ENCODE measurements at regions not wholly inside any gene's neighbourhood (a gene's known extent, or its start where the extent isn't known, plus 50 kb on each side); places are given as distances from the start of the nearest gene placed in this dataset.
"Not testable (repeated sequence)": the region's sequence is repeated elsewhere in the genome, so short reads cannot be mapped to it uniquely, and the experiment has no call there.

DNA sequence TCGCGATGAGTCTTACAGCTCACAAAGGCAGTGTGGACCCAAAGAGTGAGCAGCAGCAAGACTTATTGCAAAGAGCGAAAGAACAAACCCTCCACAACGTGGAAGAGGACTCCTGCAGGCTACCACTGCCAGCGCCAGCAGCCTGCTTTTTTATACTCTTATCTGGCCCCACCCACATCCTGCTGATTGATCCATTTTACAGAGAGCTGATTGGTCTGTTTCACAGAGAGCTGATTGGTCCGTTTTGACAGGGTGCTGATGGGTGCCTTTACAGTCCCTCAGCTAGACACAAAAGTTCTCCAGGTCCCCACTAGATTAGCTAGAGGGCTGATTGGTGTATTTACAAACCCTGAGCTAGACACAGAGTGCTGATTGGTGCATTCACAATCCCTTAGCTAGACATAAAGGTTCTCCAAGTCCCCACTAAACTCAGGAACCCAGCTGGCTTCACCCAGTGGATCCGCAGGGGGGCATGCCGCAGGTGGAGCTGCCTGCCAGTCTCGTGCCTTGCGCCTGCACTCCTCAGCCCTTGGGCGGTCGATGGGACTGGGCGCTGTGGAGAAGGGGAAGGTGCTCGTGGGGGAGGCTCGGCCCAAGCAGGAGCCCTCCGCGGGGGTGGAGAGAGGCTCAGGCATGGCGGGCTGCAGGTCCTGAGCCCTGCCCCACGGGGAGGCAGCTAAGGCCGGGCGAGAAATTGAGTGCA is 75.7 kb downstream of the QDPR start:
- not testable (repeated sequence) for FAIRE-seq; DNase-seq (ENCODE audit: insufficient read length, low spot score)

DNA sequence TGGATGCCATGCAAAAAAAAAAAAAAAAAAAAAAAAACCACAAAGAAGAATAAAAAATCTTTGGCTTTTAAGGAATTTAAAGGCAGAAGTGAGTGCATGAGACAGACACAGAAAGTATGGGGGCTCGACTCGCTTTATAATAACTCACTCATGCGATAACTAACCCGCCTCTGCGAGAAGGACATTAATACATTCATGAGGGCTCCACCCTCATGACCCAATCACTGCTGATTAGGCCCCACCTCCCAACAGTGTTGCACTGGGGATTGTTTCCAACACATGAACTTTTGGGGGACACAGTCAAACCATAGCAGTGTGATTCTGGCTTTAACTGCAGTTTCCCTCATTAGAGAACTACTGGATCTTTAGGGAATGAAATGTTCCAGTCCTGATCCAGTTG is 78.1 kb downstream of the QDPR start:
- no peak for DNase-seq (ENCODE audit: insufficient read length, low spot score)
- no peak for FAIRE-seq
- TF ChIP-seq POLR2A (IDR thresholded peaks at IDR 0.05; ENCODE audit: low read depth, low read length) (no peak), SPI1 (IDR thresholded peaks at IDR 0.05; ENCODE audit: low read depth, low read length) (no peak), POLR2AphosphoS5 (IDR thresholded peaks at IDR 0.05; ENCODE audit: low read depth, low read length) (no peak), PAX5 (IDR thresholded peaks at IDR 0.05; ENCODE audit: insufficient read depth, low read length, severe bottlenecking) (no peak), POU2F2 (IDR thresholded peaks at IDR 0.05; ENCODE audit: low read depth, low read length) (no peak), TAF1 (IDR thresholded peaks at IDR 0.05; ENCODE audit: low read depth, low read length) (no peak)

DNA sequence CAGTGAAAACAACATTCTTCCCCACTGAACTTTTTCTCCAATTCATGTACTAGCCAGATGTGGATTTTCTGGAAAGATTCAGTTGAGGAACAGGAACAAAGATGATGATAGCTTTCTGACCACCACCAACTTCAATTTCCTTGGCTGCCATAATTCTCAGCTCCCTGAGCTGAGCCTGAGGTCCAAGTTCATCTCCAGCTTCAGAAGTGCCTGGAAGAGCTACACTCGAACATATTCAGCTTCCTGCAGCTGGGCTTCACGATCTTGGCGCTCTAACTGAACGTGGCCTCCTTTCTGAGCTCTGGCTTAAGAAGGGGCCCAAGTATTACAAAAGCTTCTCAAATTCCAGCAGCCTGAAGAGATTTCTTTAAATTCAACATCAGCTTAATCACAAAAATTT is 83.9 kb downstream of the QDPR start:
- no peak for FAIRE-seq
- DNase-seq (ENCODE audit: insufficient read length, low spot score): no peak
- TF ChIP-seq TAF1 (IDR thresholded peaks at IDR 0.05; ENCODE audit: low read depth, low read length) (no peak), PAX5 (IDR thresholded peaks at IDR 0.05; ENCODE audit: insufficient read depth, low read length, severe bottlenecking) (no peak), POU2F2 (IDR thresholded peaks at IDR 0.05; ENCODE audit: low read depth, low read length) (no peak), POLR2A (IDR thresholded peaks at IDR 0.05; ENCODE audit: low read depth, low read length) (no peak), SPI1 (IDR thresholded peaks at IDR 0.05; ENCODE audit: low read depth, low read length) (no peak), POLR2AphosphoS5 (IDR thresholded peaks at IDR 0.05; ENCODE audit: low read depth, low read length) (no peak)

DNA sequence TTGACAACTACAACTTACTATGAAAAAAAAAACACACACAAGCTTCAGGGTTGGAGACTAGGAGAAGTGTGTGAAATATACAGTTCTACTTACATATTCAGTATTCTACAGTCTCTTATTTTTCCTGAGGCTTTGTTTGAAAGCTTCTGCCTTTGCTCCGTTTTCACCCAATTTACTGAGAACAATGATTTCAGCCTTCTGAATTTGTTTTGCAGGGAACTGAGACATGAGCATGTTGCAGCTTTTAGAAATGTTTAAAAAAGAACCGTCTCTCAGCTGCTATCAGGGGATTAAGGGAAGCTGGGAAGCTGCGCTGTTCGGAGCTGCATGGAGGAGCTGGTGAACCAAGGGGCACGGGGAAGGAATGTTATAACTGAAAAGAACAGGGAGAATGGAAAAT is 85.7 kb downstream of the QDPR start:
- TF ChIP-seq POLR2AphosphoS5 (IDR thresholded peaks at IDR 0.05; ENCODE audit: low read depth, low read length): no peak
- TF ChIP-seq POU2F2 (IDR thresholded peaks at IDR 0.05; ENCODE audit: low read depth, low read length): no peak
- TF ChIP-seq SPI1 (IDR thresholded peaks at IDR 0.05; ENCODE audit: low read depth, low read length): no peak
- no peak for TF ChIP-seq POLR2A (IDR thresholded peaks at IDR 0.05; ENCODE audit: low read depth, low read length)
- no peak for TF ChIP-seq PAX5 (IDR thresholded peaks at IDR 0.05; ENCODE audit: insufficient read depth, low read length, severe bottlenecking)
- TF ChIP-seq TAF1 (IDR thresholded peaks at IDR 0.05; ENCODE audit: low read depth, low read length): no peak
- no peak for FAIRE-seq
- DNase-seq (ENCODE audit: insufficient read length, low spot score): no peak

DNA sequence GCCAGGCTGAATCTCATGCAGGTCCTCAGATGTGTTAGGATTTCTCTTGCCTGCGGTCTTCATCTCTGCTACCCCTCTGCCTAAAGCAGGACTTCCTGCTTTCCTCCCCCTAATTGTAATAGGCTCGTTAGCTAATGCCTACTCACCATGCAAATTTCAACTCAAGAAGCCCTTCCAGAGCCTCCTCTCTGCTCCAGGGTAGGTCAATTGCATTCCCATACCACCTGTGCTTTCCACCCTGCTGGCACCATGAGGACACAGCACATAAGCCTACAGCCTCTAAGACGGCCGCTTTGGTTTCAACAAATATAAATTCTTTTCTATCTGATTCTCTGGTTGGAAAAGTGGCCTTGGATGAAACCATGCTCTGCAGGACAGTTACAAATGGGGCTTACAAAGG is 93.9 kb downstream of the QDPR start:
- no peak for FAIRE-seq
- TF ChIP-seq TAF1 (IDR thresholded peaks at IDR 0.05; ENCODE audit: low read depth, low read length) (no peak), POLR2AphosphoS5 (IDR thresholded peaks at IDR 0.05; ENCODE audit: low read depth, low read length) (no peak), SPI1 (IDR thresholded peaks at IDR 0.05; ENCODE audit: low read depth, low read length) (no peak), PAX5 (IDR thresholded peaks at IDR 0.05; ENCODE audit: insufficient read depth, low read length, severe bottlenecking) (no peak), POLR2A (IDR thresholded peaks at IDR 0.05; ENCODE audit: low read depth, low read length) (no peak), POU2F2 (IDR thresholded peaks at IDR 0.05; ENCODE audit: low read depth, low read length) (no peak)
- DNase-seq (ENCODE audit: insufficient read length, low spot score): no peak

DNA sequence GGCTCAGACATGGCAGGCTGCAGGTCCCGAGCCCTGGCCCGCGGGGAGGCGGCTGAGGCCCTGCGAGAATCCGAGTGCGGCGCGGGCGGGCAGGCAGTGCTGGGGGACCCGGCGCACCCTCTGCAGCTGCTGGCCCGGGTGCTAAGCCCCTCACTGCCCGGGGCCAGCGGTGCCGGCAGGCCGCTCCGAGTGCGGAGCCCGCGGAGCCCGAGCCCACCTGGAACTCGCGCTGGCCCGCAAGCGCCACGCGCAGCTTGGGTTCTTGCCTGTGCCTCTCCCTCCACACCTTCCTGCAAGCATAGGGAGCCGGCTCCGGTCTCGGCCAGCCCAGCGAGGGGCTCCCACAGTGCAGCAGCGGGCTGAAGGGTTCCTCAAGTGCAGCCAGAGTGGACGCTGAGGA is 97.5 kb downstream of the QDPR start:
- no peak for FAIRE-seq
- TF ChIP-seq POLR2AphosphoS5 (IDR thresholded peaks at IDR 0.05; ENCODE audit: low read depth, low read length): no peak
- no peak for TF ChIP-seq POU2F2 (IDR thresholded peaks at IDR 0.05; ENCODE audit: low read depth, low read length)
- no peak for TF ChIP-seq TAF1 (IDR thresholded peaks at IDR 0.05; ENCODE audit: low read depth, low read length)
- TF ChIP-seq PAX5 (IDR thresholded peaks at IDR 0.05; ENCODE audit: insufficient read depth, low read length, severe bottlenecking): no peak
- TF ChIP-seq SPI1 (IDR thresholded peaks at IDR 0.05; ENCODE audit: low read depth, low read length): no peak
- TF ChIP-seq POLR2A (IDR thresholded peaks at IDR 0.05; ENCODE audit: low read depth, low read length): no peak
- no peak for DNase-seq (ENCODE audit: insufficient read length, low spot score)

DNA sequence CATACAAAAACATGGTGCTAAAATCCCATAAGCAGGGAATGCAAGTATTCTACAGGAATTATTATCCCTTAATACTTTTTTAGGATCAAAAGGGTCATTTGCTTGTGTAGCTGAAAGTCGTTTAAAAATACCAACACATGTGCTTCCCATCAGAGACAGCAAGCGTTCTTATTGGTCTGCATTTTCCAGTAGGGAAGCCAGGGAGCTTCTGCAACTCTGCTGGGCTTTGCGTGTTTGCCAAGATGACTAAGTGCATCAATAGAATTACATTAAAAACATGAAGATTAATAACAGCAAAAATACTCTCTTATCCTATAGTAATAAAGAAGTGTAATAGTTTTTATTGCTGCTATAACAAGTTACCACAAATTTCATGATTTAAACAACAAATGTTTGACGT is 111.2 kb downstream of the QDPR start:
- FAIRE-seq: no peak

DNA sequence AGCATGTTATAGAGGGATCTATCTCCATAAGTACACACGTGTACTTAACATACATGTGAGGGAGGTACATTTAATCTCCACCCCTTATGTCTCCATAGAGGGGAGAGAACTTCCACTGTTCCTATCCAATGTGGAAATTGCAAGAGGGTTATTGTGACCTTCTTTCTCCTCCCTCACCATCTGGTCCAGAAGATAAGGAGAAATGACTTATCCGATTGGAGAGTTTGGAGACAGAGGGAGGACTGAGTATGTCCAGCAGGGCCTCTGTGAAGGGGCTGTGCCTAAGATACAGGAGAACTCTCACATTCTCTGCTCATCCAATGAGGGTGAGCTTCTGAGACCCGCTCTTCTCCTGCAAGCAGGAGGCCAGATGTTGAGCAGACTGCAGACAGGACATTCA is 113.1 kb downstream of the QDPR start:
- FAIRE-seq (no peak), DNase-seq (ENCODE audit: insufficient read length, low spot score) (no peak)
- TF ChIP-seq SPI1 (IDR thresholded peaks at IDR 0.05; ENCODE audit: low read depth, low read length) (no peak), POLR2AphosphoS5 (IDR thresholded peaks at IDR 0.05; ENCODE audit: low read depth, low read length) (no peak), TAF1 (IDR thresholded peaks at IDR 0.05; ENCODE audit: low read depth, low read length) (no peak), POU2F2 (IDR thresholded peaks at IDR 0.05; ENCODE audit: low read depth, low read length) (no peak), PAX5 (IDR thresholded peaks at IDR 0.05; ENCODE audit: insufficient read depth, low read length, severe bottlenecking) (no peak), POLR2A (IDR thresholded peaks at IDR 0.05; ENCODE audit: low read depth, low read length) (no peak)

More for the DNA sequence above, 111.2 kb downstream of the QDPR start:
- DNase-seq (ENCODE audit: insufficient read length, low spot score): no peak
- TF ChIP-seq POU2F2 (IDR thresholded peaks at IDR 0.05; ENCODE audit: low read depth, low read length) (no peak), POLR2A (IDR thresholded peaks at IDR 0.05; ENCODE audit: low read depth, low read length) (no peak), TAF1 (IDR thresholded peaks at IDR 0.05; ENCODE audit: low read depth, low read length) (no peak), SPI1 (IDR thresholded peaks at IDR 0.05; ENCODE audit: low read depth, low read length) (no peak), POLR2AphosphoS5 (IDR thresholded peaks at IDR 0.05; ENCODE audit: low read depth, low read length) (no peak), PAX5 (IDR thresholded peaks at IDR 0.05; ENCODE audit: insufficient read depth, low read length, severe bottlenecking) (no peak)

DNA sequence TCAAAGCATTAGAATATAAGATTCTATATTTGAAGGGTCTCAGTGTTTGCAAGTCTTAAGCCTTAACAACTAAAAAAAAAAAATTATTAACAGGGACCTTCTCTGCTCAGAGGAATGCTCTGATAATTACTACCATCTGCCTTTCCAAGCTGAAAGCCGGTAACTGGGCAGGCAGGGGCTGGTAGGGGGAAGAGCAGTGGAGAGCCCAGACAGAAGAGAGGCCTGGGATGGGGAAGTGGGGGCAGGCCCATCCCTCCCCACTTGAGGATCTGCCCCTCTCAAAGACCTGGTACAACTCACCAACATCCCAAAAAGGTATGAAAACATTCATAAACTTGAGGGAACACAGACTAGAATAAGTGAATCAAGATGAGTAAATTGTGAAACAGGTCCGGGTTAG is 113.9 kb downstream of the QDPR start:
- no peak for FAIRE-seq
- no peak for TF ChIP-seq SPI1 (IDR thresholded peaks at IDR 0.05; ENCODE audit: low read depth, low read length)
- no peak for TF ChIP-seq TAF1 (IDR thresholded peaks at IDR 0.05; ENCODE audit: low read depth, low read length)
- TF ChIP-seq POLR2AphosphoS5 (IDR thresholded peaks at IDR 0.05; ENCODE audit: low read depth, low read length): no peak
- no peak for TF ChIP-seq POLR2A (IDR thresholded peaks at IDR 0.05; ENCODE audit: low read depth, low read length)
- no peak for TF ChIP-seq PAX5 (IDR thresholded peaks at IDR 0.05; ENCODE audit: insufficient read depth, low read length, severe bottlenecking)
- TF ChIP-seq POU2F2 (IDR thresholded peaks at IDR 0.05; ENCODE audit: low read depth, low read length): no peak
- no peak for DNase-seq (ENCODE audit: insufficient read length, low spot score)

DNA sequence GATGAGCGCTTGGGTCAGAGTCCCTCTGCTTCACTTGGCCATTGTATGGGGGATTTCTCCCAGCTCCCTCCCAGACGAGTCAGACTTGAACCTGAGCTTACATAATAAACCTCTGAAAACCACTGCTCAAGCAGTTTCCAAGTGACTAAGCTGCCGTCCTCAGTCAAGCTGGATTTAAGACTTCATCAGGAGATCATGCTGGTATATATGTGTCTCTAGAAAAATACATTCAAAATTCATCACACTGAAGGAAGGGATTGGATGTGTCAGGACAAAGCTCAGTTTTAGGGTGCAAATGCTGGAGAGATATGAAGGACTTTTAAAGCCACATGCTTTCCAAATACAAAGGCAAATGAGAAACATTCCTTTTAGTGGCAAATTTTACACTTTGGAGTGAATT is 114.3 kb downstream of the QDPR start:
- no peak for FAIRE-seq
- TF ChIP-seq POLR2AphosphoS5 (IDR thresholded peaks at IDR 0.05; ENCODE audit: low read depth, low read length) (no peak), POLR2A (IDR thresholded peaks at IDR 0.05; ENCODE audit: low read depth, low read length) (no peak), PAX5 (IDR thresholded peaks at IDR 0.05; ENCODE audit: insufficient read depth, low read length, severe bottlenecking) (no peak), SPI1 (IDR thresholded peaks at IDR 0.05; ENCODE audit: low read depth, low read length) (no peak), TAF1 (IDR thresholded peaks at IDR 0.05; ENCODE audit: low read depth, low read length) (no peak), POU2F2 (IDR thresholded peaks at IDR 0.05; ENCODE audit: low read depth, low read length) (no peak)
- no peak for DNase-seq (ENCODE audit: insufficient read length, low spot score)
